ENCODE measurements at regions not wholly inside any gene's neighbourhood (a gene's known extent, or its start where the extent isn't known, plus 50 kb on each side); places are given as distances from the start of the nearest gene placed in this dataset.

DNA sequence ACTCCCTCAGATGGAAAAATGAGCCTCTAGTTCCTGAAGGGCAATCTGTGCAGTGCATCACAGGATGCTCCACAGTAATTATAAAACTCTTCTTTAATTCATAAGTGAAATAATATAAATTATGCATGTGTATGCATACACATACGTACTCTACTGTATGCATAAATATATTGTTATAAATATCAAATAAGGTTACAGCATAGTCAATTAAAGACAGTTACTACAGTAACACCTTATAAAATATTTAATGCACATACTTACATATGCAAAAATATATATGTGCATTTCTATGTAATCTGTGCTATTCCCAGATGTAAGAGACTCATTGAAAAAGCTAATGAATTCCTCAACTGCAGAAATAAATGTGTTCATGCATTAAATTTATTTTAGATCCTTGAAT is 1515.1 kb downstream of the CDH11 start:
- no peak for DNase-seq

GRCh38 chr16:63602206-63602927 is 1519.5 kb downstream of the CDH11 start:
- DNase-seq, result no peak

- DNase-seq, result peak; percentile 8
Measured at GRCh38 chr16:63596716-63597115, 1525.1 kb downstream of the CDH11 start.

- no peak for DNase-seq
Measured at GRCh38 chr16:63592852-63593251, 1529.0 kb downstream of the CDH11 start.

GRCh38 chr16:63581570-63581969 is 1540.3 kb downstream of the CDH11 start:
- no peak for DNase-seq

GRCh38 chr16:63578791-63579190 is 1542.6 kb upstream of the CDH8 start:
- no peak for DNase-seq

- DNase-seq, result no peak
Measured at GRCh38 chr16:63577891-63578290, 1541.7 kb upstream of the CDH8 start.

- no peak for DNase-seq
Measured at GRCh38 chr16:63575041-63575440, 1538.8 kb upstream of the CDH8 start.

DNA sequence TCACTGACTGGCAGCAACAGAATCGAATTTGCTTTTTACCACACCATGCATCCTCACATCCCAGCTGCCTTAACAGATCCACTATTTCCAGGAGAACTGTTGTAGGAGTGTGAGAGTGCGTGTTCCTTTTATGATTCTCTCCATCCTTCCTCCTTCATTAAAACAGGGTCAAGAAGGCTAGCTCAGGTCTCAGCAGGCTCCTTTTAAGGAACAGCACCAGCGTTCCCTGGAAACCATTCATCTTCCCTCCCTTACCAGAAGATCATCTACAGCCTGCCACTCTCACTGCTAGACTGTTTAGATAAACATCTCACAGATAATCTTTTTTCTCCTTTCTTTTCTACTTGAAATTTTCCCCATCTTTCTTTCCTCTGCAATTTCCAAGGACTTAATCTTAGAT is 1531.9 kb upstream of the CDH8 start:
- DNase-seq, result no peak

DNA sequence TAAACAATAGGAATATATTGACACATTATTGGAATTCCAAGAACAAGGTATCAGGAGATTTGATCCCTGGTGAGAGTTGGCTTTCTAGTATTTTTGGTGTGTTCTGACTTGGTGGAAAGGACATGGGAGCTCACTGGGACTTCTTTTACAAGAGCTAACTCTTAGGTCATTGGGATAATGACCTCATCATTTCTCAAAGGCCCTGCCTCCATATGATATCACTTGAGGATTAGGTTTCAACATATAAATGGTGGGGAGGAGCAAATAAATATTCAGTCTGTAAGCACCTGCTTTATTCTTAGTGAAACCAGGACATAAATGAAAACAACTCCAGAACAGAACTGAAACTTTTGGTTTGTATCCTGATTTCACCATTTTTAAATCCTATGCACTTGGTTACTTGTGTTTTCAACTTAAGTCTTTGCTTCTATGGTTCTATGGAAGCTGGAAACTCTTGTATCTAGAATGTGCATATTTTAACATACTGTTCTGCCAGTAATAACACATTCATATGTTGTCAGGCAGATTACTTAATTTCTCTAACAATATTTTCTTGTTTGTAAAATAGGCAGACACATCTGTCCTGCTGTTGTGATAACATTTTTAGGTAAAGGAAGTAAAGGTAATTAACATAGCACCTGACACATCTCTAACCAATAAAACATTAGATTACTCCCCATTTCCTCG is 1527.7 kb upstream of the CDH8 start:
- DNase-seq, result no peak

DNA sequence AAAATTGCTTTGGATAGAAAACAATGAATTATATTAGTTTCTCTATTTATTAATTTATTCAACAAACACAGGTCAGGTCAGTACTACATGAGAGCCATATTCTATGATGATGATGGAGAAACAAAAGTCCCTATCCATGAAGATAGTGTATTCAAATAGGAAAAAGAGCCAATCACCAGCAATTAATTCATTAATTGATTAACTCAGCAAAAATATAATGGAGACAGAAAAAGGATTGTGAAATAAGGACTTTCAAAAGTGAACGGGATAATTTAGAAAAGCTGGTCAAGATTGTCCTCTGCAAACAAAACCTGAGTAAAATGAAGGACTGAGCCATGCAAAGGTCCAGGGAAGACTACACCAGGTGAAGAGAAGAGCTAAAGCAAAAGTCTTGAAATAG is 1517.7 kb upstream of the CDH8 start:
- DNase-seq, result no peak

DNA sequence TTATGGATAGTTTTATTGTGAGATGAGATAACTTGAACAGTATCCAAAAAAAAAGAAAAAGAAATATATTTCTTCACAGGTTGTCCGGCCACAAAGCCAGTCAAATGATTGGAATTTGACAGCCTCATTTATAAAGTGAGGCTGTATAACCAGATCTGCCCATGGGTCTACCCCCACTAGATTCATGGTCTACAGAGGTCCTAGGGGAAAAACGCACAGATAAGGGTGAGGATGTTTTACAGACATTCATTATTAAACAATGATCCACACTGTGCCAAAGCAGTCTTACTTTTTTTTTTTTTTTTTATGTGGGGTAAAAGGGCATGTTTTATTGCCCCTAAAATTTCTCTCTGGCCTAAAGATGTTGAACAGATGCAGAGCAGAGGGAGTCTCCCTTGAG is 1503.0 kb upstream of the CDH8 start:
- DNase-seq, result no peak

DNA sequence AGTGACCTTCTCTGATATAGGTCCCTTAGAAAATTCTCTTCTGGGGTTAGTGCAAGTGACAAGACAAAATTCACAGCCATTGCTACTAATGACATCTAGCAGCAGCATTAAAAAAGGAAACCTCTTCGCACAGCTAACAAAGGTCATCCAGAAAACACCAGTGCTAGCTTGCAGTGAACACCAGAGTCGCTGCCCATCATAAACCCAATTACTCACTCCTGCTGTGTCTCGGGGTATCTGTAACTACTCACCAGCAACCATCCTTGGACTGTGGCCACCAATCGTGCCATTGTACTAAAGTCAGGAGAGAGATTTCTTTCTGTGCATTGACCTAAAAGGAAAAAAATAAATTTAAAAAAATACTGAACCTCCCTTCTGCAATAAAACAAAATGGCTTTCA is 1494.7 kb upstream of the CDH8 start:
- no peak for DNase-seq

GRCh38 chr16:63530208-63530607 is 1494.0 kb upstream of the CDH8 start:
- DNase-seq, result no peak

DNA sequence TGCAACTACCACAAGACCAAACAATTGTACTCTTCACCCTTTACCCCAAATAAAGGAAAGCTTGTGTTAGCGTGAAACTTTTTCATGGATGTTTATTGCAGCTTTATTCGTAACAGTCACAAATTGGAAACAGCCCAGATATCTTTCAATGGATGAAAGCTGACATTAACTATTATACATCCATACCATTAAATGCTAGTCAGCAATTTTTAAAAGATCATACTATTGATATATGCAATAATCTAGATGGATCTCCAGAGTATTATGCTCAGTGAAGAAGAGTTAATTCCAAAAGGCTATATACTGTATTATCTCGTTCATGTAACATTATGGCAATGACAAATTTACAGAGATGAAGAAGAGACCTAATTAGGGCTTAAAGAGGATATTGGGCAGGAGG is 1491.2 kb upstream of the CDH8 start:
- no peak for DNase-seq

DNA sequence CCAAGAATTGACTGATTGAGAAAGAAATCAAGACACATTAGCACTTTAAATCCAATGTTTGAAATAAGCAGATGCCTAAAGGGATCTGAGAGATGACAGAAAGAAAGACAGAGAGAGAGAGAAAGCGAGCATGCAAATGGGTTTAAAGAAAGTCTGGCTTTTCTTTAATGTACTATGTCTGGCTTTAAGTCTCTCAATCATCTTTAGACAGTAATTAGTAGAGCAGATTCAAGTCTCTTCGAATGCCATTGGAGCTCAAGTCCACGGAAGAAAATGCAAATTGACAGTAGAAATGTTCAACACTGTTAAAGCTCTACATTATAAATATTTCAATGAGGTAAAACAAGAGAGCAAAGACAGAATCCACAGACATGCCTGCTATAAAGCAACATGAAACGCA is 1480.2 kb upstream of the CDH8 start:
- no peak for DNase-seq

- no peak for DNase-seq
Measured at GRCh38 chr16:63512910-63513309, 1476.7 kb upstream of the CDH8 start.

DNA sequence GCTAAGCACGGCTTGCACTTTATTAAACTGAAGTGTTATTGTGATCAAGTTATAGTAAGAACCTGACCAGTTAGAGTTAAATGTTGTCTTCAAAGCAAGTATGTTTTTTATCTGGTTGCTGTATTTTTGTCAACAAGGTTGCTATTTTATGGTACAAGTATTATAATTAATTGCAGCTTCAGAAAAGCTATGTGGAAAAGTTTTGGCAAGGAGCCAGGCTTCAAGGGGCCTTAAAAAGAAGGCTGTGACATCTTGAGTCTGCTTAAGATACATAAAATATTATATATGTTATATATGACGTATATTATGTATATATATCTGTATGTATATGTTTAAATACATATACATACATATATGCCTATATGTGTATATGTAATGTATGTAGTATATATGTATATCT is 1461.2 kb upstream of the CDH8 start:
- no peak for DNase-seq

- DNase-seq, result no peak
Measured at GRCh38 chr16:63496282-63496681, 1460.0 kb upstream of the CDH8 start.

GRCh38 chr16:63488955-63489354 is 1452.7 kb upstream of the CDH8 start:
- no peak for DNase-seq

GRCh38 chr16:63481060-63481459 is 1444.8 kb upstream of the CDH8 start:
- DNase-seq, result no peak

GRCh38 chr16:63473725-63474124 is 1437.5 kb upstream of the CDH8 start:
- no peak for DNase-seq

DNA sequence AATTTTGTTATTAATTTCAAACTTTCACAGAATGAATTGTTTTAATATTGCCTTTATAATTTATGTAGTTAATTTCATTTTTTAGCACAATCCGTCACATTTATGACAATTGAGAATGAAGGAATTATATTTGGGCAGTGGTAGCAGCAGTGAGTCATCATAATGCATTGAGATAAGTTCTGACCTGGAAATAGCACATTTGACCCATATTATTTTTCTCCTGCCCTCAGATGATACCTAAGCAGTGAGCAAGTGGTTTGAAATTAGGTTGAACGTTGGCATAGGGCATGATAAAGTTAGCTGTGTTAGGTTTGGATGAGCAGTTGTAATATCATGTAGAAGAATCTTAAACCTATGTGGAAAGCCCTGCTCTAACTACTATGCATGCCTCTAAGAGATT is 1431.3 kb upstream of the CDH8 start:
- DNase-seq, result no peak

DNA sequence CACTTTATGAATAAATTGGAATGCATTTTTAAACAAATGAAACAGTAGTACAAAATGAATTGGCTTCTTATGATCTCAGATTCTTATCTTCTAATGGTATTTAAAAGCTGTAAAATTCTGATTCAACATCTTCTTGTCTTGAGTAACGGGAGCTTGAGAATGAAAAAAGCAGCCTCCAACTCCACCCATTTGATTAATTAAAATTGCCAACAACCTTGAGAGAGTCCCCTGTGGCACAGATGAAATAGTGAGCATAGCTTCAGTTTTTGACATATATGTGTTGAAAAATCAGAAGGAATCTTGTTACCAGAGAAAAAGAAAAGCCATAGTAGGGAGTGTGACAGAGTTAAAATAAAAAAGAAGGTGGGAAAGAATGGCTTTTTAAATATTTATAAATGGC is 1426.1 kb upstream of the CDH8 start:
- no peak for DNase-seq
